DOHH2 (cell line): ENCODE measurements at regions not wholly inside any gene's neighbourhood (a gene's known extent, or its start where the extent isn't known, plus 50 kb on each side); places are given as distances from the start of the nearest gene placed in this dataset.

Source experiments
- H3F3A ChIP-seq: fragments of 200-600 bp; sonication (generic), shearing (Covaris generic); 2 replicates; pipeline ENCODE4 v1.6.0; 2016; ENCODE audit warnings: antibody characterized with exemption, mild to moderate bottlenecking; ENCODE audit not compliant: control insufficient read depth, insufficient read depth
- H3K27ac ChIP-seq: fragments of 200-600 bp; sonication (generic); 2 replicates; pipeline ENCODE4 v1.5.1; 2014; ENCODE audit warnings: low read depth, mild to moderate bottlenecking, low read length, moderate library complexity
- H3K27me3 ChIP-seq: fragments of 200-600 bp; sonication (generic); 2 replicates; pipeline ENCODE4 v1.6.1; 2014; ENCODE audit warnings: mild to moderate bottlenecking, low read length, mixed read lengths; ENCODE audit not compliant: control insufficient read depth
- H3K36me3 ChIP-seq: fragments of 200-600 bp; sonication (generic); 2 replicates; pipeline ENCODE4 v1.6.1; 2014; ENCODE audit warnings: mild to moderate bottlenecking, low read length, moderate library complexity, mixed read lengths; ENCODE audit not compliant: control insufficient read depth
- H3K4me1 ChIP-seq: fragments of 200-600 bp; sonication (generic); 2 replicates; pipeline ENCODE4 v1.6.1; 2014; ENCODE audit warnings: mild to moderate bottlenecking, low read length, mixed read lengths; ENCODE audit not compliant: control insufficient read depth
- H3K4me2 ChIP-seq: fragments of 200-600 bp; sonication (generic); 2 replicates; pipeline ENCODE4 v1.6.0; 2014; ENCODE audit warnings: mild to moderate bottlenecking, low read length, moderate library complexity
- H3K4me3 ChIP-seq: fragments of 200-600 bp; sonication (generic); 2 replicates; pipeline ENCODE4 v1.5.1; 2014; ENCODE audit warnings: mild to moderate bottlenecking, low read length, mixed read lengths
- H3K79me2 ChIP-seq: fragments of 200-600 bp; sonication (generic); 2 replicates; pipeline ENCODE4 v1.6.1; 2014; ENCODE audit warnings: mild to moderate bottlenecking, low read length, mixed read lengths; ENCODE audit not compliant: control insufficient read depth
- H3K9me2 ChIP-seq: fragments of 200-600 bp; sonication (generic); replicated peaks from 2 replicates; pipeline ENCODE4 v1.6.1; 2014; ENCODE audit warnings: mild to moderate bottlenecking, low read length, mixed read lengths; ENCODE audit not compliant: control insufficient read depth
- H3K9me3 ChIP-seq: fragments of 200-600 bp; sonication (generic); 2 replicates; pipeline ENCODE4 v1.6.1; 2014; ENCODE audit warnings: antibody characterized with exemption, low read length, mixed read lengths; ENCODE audit not compliant: control insufficient read depth, insufficient read depth
- H4K20me1 ChIP-seq: fragments of 200-600 bp; sonication (generic); 2 replicates; pipeline ENCODE4 v1.6.0; 2014; ENCODE audit warnings: low read depth, mild to moderate bottlenecking, antibody characterized with exemption, low read length, moderate library complexity; ENCODE audit not compliant: control insufficient read depth, insufficient read depth
- EZH2phosphoT487 ChIP-seq: fragments of 200-600 bp; sonication (generic); IDR thresholded peaks from 2 replicates; pipeline ENCODE4 v1.6.1; 2017; ENCODE audit warnings: borderline replicate concordance, mild to moderate bottlenecking, antibody characterized with exemption, low read length, moderate library complexity, mixed read lengths
- TF ChIP-seq, protein P1 (sequence below): fragments of 200-600 bp; sonication (generic); IDR thresholded peaks from one replicate; pipeline ENCODE4 v1.5.1; 2014; ENCODE audit warnings: antibody characterized with exemption, mild to moderate bottlenecking, low read depth, low read length; ENCODE audit not compliant: poor library complexity, severe bottlenecking

DNA sequence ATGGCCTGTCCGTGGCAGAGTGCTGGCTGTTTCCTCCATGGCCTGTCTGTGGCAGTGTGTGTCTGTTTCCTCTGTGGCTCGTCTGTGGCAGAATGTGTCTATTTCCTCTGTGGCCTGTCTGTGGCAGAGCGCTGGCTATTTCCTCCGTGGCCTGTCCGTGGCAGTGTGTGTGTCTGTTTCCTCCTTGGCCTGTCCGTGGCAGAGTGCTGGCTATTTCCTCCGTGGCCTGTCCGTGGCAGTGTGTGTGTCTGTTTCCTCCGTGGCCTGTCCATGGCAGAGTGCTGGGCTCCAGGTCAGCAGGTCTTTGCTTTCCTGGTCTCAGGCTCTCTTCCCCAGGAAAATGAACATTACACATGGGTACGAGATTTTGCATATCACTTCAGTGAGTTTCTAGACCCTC is 138.4 kb upstream of the IPO9 start:
- Histone ChIP-seq H3K9me2 (no peaks in the 10 kb centered on the region), H3F3A (no peaks in the 10 kb centered on the region), H4K20me1 (no peaks in the 10 kb centered on the region), H3K4me3 (no peak overlapping the region), H3K79me2 (no peaks in the 10 kb centered on the region), H3K9me3 (no peaks in the 10 kb centered on the region; the same call in 1 of the 2 replicates), H3K27ac (no peak overlapping the region), H3K4me1 (no peaks in the 10 kb centered on the region), H3K27me3 (no peaks in the 10 kb centered on the region), H3K36me3 (no peaks in the 10 kb centered on the region), H3K4me2 (no peak overlapping the region)
- TF ChIP-seq EZH2phosphoT487 = no peak
- TF ChIP-seq, protein P1, sequence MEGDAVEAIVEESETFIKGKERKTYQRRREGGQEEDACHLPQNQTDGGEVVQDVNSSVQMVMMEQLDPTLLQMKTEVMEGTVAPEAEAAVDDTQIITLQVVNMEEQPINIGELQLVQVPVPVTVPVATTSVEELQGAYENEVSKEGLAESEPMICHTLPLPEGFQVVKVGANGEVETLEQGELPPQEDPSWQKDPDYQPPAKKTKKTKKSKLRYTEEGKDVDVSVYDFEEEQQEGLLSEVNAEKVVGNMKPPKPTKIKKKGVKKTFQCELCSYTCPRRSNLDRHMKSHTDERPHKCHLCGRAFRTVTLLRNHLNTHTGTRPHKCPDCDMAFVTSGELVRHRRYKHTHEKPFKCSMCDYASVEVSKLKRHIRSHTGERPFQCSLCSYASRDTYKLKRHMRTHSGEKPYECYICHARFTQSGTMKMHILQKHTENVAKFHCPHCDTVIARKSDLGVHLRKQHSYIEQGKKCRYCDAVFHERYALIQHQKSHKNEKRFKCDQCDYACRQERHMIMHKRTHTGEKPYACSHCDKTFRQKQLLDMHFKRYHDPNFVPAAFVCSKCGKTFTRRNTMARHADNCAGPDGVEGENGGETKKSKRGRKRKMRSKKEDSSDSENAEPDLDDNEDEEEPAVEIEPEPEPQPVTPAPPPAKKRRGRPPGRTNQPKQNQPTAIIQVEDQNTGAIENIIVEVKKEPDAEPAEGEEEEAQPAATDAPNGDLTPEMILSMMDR = no peak

- no peaks in the 10 kb centered on the region for H3K27me3 ChIP-seq
- no peaks in the 10 kb centered on the region for H3K36me3 ChIP-seq
- H3K27ac ChIP-seq = no peak overlapping the region
- TF ChIP-seq EZH2phosphoT487 = no peak
- TF ChIP-seq, protein P1 = no peak
- no peaks in the 10 kb centered on the region; the same call in 1 of the 2 replicates for H3K9me3 ChIP-seq
- H3K79me2 ChIP-seq = no peaks in the 10 kb centered on the region
- H4K20me1 ChIP-seq = no peaks in the 10 kb centered on the region
- H3F3A ChIP-seq = no peaks in the 10 kb centered on the region
- H3K4me2 ChIP-seq = no peak overlapping the region
- no peaks in the 10 kb centered on the region for H3K4me1 ChIP-seq
- no peak overlapping the region for H3K4me3 ChIP-seq
- no peaks in the 10 kb centered on the region for H3K9me2 ChIP-seq
These were observed 137.0 kb upstream of the IPO9 start for GRCh38 chr1:201691716-201692554.

DNA sequence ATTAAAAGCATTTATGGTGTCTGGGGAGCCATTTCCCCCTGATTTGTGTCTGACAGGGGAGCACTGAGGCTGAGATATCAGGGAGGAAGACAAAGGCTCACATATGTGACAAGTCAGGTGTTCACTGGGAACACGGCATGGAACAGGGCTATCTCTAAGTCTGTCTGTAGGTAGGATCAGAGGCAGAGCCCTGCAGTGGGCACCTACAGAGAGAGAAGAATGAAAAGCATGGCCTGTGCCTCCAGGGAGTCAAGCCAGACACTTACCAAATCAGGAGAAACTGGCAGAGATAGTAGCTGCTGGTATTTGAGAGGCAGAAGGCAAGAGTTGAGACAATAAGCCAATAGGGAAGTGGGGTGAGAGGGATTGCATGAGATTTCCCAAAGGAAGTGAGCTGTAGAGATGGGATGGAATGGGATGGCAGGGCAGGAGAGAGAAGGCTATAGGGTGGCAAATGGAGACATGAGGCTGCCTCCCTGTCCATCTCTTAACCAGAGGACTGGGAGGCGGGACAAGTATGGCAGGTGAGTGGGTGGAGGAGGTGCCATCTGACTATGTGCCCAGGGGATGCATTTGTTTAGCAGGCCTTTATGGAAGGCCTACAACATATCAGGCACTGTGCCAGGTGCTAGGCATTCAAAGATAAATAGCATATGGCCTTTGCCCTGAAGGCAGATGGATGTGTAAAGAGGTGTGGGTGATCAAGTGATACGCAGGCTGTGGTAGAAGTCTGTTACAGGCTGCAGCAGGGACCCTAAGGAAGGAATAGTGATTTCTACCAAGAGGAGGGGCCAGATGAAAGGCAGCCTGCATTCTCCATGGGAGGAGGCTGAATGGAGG is 136.2 kb upstream of the IPO9 start:
- no peaks in the 10 kb centered on the region for H3K36me3 ChIP-seq
- TF ChIP-seq EZH2phosphoT487 = no peak
- TF ChIP-seq, protein P1 = no peak
- no peaks in the 10 kb centered on the region for H3K79me2 ChIP-seq
- H3K4me3 ChIP-seq = no peak overlapping the region
- H3F3A ChIP-seq = no peaks in the 10 kb centered on the region
- no peaks in the 10 kb centered on the region for H3K9me2 ChIP-seq
- H3K27ac ChIP-seq = no peak overlapping the region
- no peaks in the 10 kb centered on the region for H3K4me1 ChIP-seq
- H3K4me2 ChIP-seq = no peak overlapping the region
- H3K27me3 ChIP-seq = no peaks in the 10 kb centered on the region
- no peaks in the 10 kb centered on the region; the same call in 1 of the 2 replicates for H3K9me3 ChIP-seq
- H4K20me1 ChIP-seq = no peaks in the 10 kb centered on the region
